Right lobe of liver (tissue), 6 donors: ENCODE measurements at regions not wholly inside any gene's neighbourhood (a gene's known extent, or its start where the extent isn't known, plus 50 kb on each side); places are given as distances from the start of the nearest gene placed in this dataset.
"Not testable (repeated sequence)": the region's sequence is repeated elsewhere in the genome, so short reads cannot be mapped to it uniquely, and the experiment has no call there.

Experiments used
- ATAC-seq, 4 donors: fragments of 200-7000 bp; cut with Tn5 transposase; one replicate each; pipeline ENCODE4 v1.9.1; 2020; ENCODE audit warnings: mild to moderate bottlenecking in 4 of 4, moderate library complexity in 4 of 4
- DNase-seq, 3 donors: peaks; one replicate each; pipeline ENCODE4 v3.0.0-alpha.2; 2020
- H3K27ac ChIP-seq, 3 donors: fragments of 200-600 bp; one replicate each; pipeline ENCODE4 v1.8.0; 2022
- H3K27me3 ChIP-seq, 2 donors: fragments of 200-600 bp; one replicate each; pipeline ENCODE4 v1.8.0; 2022
- H3K36me3 ChIP-seq, 4 donors: fragments of 200-600 bp; sonication (generic) in 1 of 4; one replicate each; pipeline versions ENCODE4 v1.5.1 to v1.8.0; 2017 to 2022; ENCODE audit warnings: control low read depth in 1 of 4
- H3K4me1 ChIP-seq, 4 donors: fragments of 200-600 bp; sonication (generic) in 1 of 4; one replicate each; pipeline versions ENCODE4 v1.5.1 to v1.8.0; 2017 to 2022; ENCODE audit warnings: control low read depth in 1 of 4
- H3K4me3 ChIP-seq, 3 donors: fragments of 200-600 bp; one replicate each; pipeline ENCODE4 v1.8.0; 2022
- H3K9me3 ChIP-seq, 4 donors: fragments of 200-600 bp; sonication (generic) in 1 of 4; one replicate each; pipeline versions ENCODE4 v1.5.1 to v1.8.0; 2017 to 2022; ENCODE audit warnings: control low read depth in 1 of 4
- CTCF ChIP-seq, 4 donors: fragments of 200-600 bp in 3 of 4; fragments of 450-650 bp in 1 of 4; IDR thresholded peaks; one replicate each; pipeline versions ENCODE4 v1.5.1 to v1.8.0; 2016 to 2022; ENCODE audit warnings: antibody characterized with exemption in 4 of 4, mild to moderate bottlenecking in 2 of 4
- POLR2A ChIP-seq: fragments of 450-650 bp; IDR thresholded peaks from one replicate; pipeline ENCODE4 v1.6.1; 2017; ENCODE audit warnings: antibody characterized with exemption, mild to moderate bottlenecking
- WGBS: methylation state at CpG from one replicate; pipeline ENCODE4 v1.1.6; 2018; ENCODE audit warnings: low coverage, low lambda C conversion rate; ENCODE audit not compliant: insufficient coverage; ENCODE audit errors: missing lambda C conversion rate; 5-methylcytosine and 5-hydroxymethylcytosine counted together
- intact Hi-C, 2 donors: fragments of 100-400 bp; cut with DNase I; formaldehyde crosslinking; loops; one replicate each; pipeline versions ENCODE4 v1.11.2 to v1.14.1; 2022
- donor health status: DM: no; HTN: yes; CAD: no.
- donor health status: DM: no; HTN: no; CAD: no.
- donor health status: DM: no; HTN: no; CAD: no.
- donor health status: DM: no; HTN: yes; CAD: no.
- donor health status: DM: no; HTN: yes; CAD: no.

GRCh38 chrX:77275392-77275791, 171.8 kb upstream of the FGF16 start:
- Histone ChIP-seq H3K36me3 (no peaks in the 10 kb centered on the region), H3K9me3 (no peaks in the 10 kb centered on the region), H3K27ac (no peak overlapping the region), H3K27me3 (no peaks in the 10 kb centered on the region), H3K4me1 (no peaks in the 10 kb centered on the region), H3K4me3 (no peak overlapping the region)
- DNase-seq, result no peak
- intact Hi-C loops, result no loop called here
- WGBS, result no CpG with 5 or more reads among the region's 1 CpG
- no peak for ATAC-seq
- no peak for TF ChIP-seq POLR2A
- TF ChIP-seq CTCF (IDR thresholded peaks at IDR 0.05), result no peak

GRCh38 chrX:77276742-77277141, 170.4 kb upstream of the FGF16 start:
- WGBS, result 0% methylated on average over 1 of the region's 1 CpG
- intact Hi-C loops, result no loop called here
- Histone ChIP-seq H3K27me3 (no peaks in the 10 kb centered on the region), H3K4me3 (no peak overlapping the region), H3K27ac (no peak overlapping the region), H3K36me3 (no peaks in the 10 kb centered on the region), H3K4me1 (no peaks in the 10 kb centered on the region), H3K9me3 (no peaks in the 10 kb centered on the region)
- no peak for TF ChIP-seq POLR2A
- no peak for TF ChIP-seq CTCF (IDR thresholded peaks at IDR 0.05)
- no peak for DNase-seq
- ATAC-seq, result no peak

- Histone ChIP-seq H3K4me3 (no peak overlapping the region), H3K27me3 (no peaks in the 10 kb centered on the region), H3K36me3 (no peaks in the 10 kb centered on the region), H3K27ac (no peak overlapping the region), H3K4me1 (no peaks in the 10 kb centered on the region), H3K9me3 (no peaks in the 10 kb centered on the region)
- WGBS, result 42% methylated on average over 2 of the region's 2 CpGs
- ATAC-seq (no peak), DNase-seq (no peak)
- no peak for TF ChIP-seq POLR2A
- TF ChIP-seq CTCF (IDR thresholded peaks at IDR 0.05), result no peak
- intact Hi-C loops, result no loop called here
Observed at GRCh38 chrX:77277911-77278310, 169.3 kb upstream of the FGF16 start.

- H3K36me3 ChIP-seq, H3K27me3 ChIP-seq, H3K27ac ChIP-seq, DNase-seq, H3K4me3 ChIP-seq, intact Hi-C loops, H3K4me1 ChIP-seq, H3K9me3 ChIP-seq, ATAC-seq: not testable (repeated sequence)
- WGBS, result no CpG with 5 or more reads among the region's 19 CpGs
Observed at GRCh38 chrX:77279373-77279772, 167.8 kb upstream of the FGF16 start.

- no peak for TF ChIP-seq POLR2A
- TF ChIP-seq CTCF (IDR thresholded peaks at IDR 0.05), result no peak
- 35% methylated on average over 4 of the region's 4 CpGs for WGBS
- Histone ChIP-seq H3K27me3 (no peaks in the 10 kb centered on the region), H3K9me3 (no peaks in the 10 kb centered on the region), H3K36me3 (no peaks in the 10 kb centered on the region), H3K4me3 (no peak overlapping the region), H3K4me1 (no peaks in the 10 kb centered on the region), H3K27ac (no peak overlapping the region)
- intact Hi-C loops, result no loop called here
- DNase-seq, result no peak
- ATAC-seq, result no peak
Observed at GRCh38 chrX:77293331-77293995, 153.7 kb upstream of the FGF16 start.
